ENCODE measurements at regions not wholly inside any gene's neighbourhood (a gene's known extent, or its start where the extent isn't known, plus 50 kb on each side); places are given as distances from the start of the nearest gene placed in this dataset.

DNA sequence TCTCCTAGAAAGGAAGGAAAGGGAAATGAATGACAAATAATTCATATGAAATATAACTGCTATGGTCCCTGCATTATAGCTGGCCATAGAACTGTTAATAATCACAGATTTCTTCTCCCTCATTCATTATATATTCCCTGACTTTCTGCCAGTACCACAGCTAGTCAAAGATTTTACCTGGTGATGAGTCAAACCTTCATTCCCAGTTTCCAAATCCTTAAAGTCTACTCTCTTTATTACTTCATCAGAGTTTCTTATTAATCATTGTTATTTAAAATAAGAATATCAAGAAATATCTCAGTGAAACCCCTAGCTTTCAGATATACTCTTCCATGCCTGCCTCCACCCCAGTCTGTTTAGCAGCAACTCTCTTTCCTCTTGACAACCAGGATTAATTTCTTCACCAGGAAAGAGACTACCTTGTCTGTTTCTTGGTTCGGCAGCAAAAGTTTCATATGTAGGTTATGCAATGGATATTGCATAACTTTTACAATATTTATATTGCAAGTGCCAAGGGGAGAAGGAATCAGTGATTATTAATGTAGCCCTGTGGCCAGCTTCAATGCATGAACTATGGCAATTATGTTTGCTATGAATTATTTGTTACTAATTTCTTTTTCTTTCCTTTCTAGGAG, 533.8 kb downstream of the FBXO15 start (continued):
- TF ChIP-seq DPF2 (IDR thresholded peaks at IDR 0.05) = no peak
- no peak for TF ChIP-seq KLF5 (IDR thresholded peaks at IDR 0.05; ENCODE audit: partially characterized antibody)
- no peak for TF ChIP-seq BMI1 (IDR thresholded peaks at IDR 0.05; ENCODE audit: borderline replicate concordance)
- TF ChIP-seq RB1 (IDR thresholded peaks at IDR 0.05; ENCODE audit: borderline replicate concordance) = no peak
- TF ChIP-seq NR2F1 (conservative IDR thresholded peaks at IDR 0.05) = no peak
- TF ChIP-seq CHD1 (IDR thresholded peaks at IDR 0.05; ENCODE audit: low read depth, low read length) = no peak

DNA sequence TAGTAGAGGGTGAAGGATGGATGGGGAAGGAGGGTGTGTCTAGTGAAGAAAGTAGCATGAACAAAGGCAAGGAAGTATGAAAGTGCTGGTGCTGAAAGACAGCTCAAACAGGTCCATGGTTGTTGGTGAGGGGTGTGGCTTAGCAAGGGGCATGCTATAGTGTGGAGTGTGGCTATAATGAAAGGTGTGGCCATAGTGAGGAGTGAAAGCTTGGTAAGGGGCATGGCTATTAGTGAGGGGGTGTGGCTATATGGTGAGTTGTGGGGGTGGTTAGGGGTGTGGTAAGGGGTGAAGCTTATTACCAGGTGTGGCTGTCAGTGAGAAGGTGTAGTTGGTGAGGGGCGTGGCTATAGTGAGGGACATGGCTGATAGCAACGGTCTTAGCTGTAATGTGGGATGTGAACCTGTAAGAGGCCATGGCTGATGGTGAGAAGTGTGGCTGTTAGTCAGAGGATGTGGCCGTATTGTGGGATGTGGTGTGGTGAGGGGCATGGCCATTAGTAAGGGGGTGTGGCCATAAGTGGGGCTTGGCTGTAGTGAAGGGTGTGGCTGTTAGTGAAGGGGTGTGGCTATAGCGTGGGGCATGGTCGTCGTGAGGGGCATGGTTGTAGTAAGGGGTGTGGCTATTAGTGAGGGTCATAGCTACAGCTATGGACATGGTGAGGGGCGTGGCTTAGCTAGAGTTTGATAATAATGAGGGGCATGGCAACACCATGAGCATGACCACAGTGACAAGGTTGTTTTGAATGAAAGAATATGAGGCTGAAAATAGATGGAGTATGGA, 549.6 kb downstream of the FBXO15 start:
- H2AFZ ChIP-seq (ENCODE audit: control insufficient read depth, low read depth, low read length) = no peak overlapping the region
- H3K79me2 ChIP-seq (ENCODE audit: control insufficient read depth, insufficient read depth, low read length) = no peaks in the 10 kb centered on the region
- 42% methylated on average over 7 of the region's 7 CpGs for WGBS (ENCODE audit: insufficient coverage, insufficient replicate concordance, low lambda C conversion rate, missing lambda C conversion rate)
- no peak overlapping the region for H3K4me2 ChIP-seq (ENCODE audit: control insufficient read depth, insufficient read depth)
- H3K4me1 ChIP-seq (ENCODE audit: control insufficient read depth, insufficient read depth, low read length) = no peaks in the 10 kb centered on the region
- no peak overlapping the region for H3K4me3 ChIP-seq
- H3K27ac ChIP-seq (ENCODE audit: control insufficient read depth, insufficient read depth) = no peak overlapping the region
- FAIRE-seq (no peak), DNase-seq (ENCODE audit: low read depth, low spot score) (no peak), ATAC-seq (peak; percentile 31; the same call in 1 of the 3 replicates)
- TF ChIP-seq SMARCA5 (IDR thresholded peaks at IDR 0.05) (no peak), DPF2 (IDR thresholded peaks at IDR 0.05) (no peak)
- H3K27me3 ChIP-seq (replicated peaks in 1 of 2; ENCODE audit: control insufficient read depth in 2 of 2, insufficient read depth in 2 of 2, low read length in 1 of 2) = no peaks in the 10 kb centered on the region
- no peak overlapping the region for H3K9ac ChIP-seq (ENCODE audit: control insufficient read depth, insufficient read depth, low read length)
- in situ Hi-C loops (cut with MboI) (no loop called here), intact Hi-C loops (cut with micrococcal nuclease; ENCODE audit: unreplicated experiment) (no loop called here)
- H3K36me3 ChIP-seq (ENCODE audit: control insufficient read depth in 2 of 2, insufficient read depth in 2 of 2, low read length in 1 of 2) = no peaks in the 10 kb centered on the region
- ChIA-PET POLR2A (no interaction called here), SMC1A (ENCODE audit: uncharacterized antibody, unreplicated experiment) (no interaction called here), RAD21 (ENCODE audit: unreplicated experiment) (no interaction called here), CTCF (interaction anchor here (0.7 kb wide), 1 partner anchor 29 kb away, joined by 3 read pairs; no protein-coding TSS in a partner anchor)
- H3K9me3 ChIP-seq (replicated peaks; ENCODE audit: control insufficient read depth, insufficient read depth, low read length) = no peaks in the 10 kb centered on the region
- H4K20me1 ChIP-seq (ENCODE audit: control insufficient read depth, insufficient read depth) = no peaks in the 10 kb centered on the region
- BruUV-seq (replicated peaks) = no TSS peak
